GM12892 (cell line): ENCODE measurements at regions not wholly inside any gene's neighbourhood (a gene's known extent, or its start where the extent isn't known, plus 50 kb on each side); places are given as distances from the start of the nearest gene placed in this dataset.

Experiments
- POLR2A ChIP-seq: IDR thresholded peaks from 2 replicates; pipeline ENCODE4 v1.6.1; 2011; ENCODE audit warnings: low read depth, low read length, control low read depth
- POLR2AphosphoS5 ChIP-seq: IDR thresholded peaks from 2 replicates; pipeline ENCODE4 v1.6.1; 2011; ENCODE audit warnings: low read depth, low read length, control low read depth
- TAF1 ChIP-seq: IDR thresholded peaks from 2 replicates; pipeline ENCODE4 v1.6.1; 2011; ENCODE audit warnings: low read depth, mild to moderate bottlenecking, control low read depth, low read length, borderline replicate concordance

DNA sequence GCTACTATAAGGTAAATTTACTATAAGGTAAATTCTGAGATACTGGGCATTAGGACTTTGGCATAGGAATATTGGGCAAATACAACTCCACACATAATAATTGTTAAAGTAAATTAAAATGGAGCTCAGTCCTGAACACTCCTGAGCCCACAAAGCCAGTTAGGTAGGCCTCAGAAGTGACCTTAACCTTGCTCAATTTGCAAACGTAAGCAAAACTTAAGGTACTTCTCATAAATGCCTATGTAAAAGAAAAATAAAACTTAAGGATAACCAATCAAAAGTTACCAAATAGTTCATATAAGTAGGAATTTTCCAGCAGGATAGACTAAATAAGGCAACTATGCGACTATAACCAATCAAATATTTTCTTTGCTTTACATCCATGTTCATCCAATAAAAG lies 197.7 kb downstream of the MC4R start:
- TF ChIP-seq POLR2A: no peak
- TF ChIP-seq POLR2AphosphoS5: no peak
- TF ChIP-seq TAF1: no peak
